ENCODE measurements at regions not wholly inside any gene's neighbourhood (a gene's known extent, or its start where the extent isn't known, plus 50 kb on each side); places are given as distances from the start of the nearest gene placed in this dataset.

GRCh38 chr11:26127336-26127735, 204.6 kb upstream of the ANO3 start:
- no peaks in the 10 kb centered on the region for H3K36me3 ChIP-seq
- H3K4me1 ChIP-seq: no peaks in the 10 kb centered on the region
- no peak for TF ChIP-seq POLR2AphosphoS5 (IDR thresholded peaks at IDR 0.05)
- DNase-seq (no peak), ATAC-seq (ENCODE audit: low FRiP score in 2 of 2) (no peak)
- no peaks in the 10 kb centered on the region for H3K9me3 ChIP-seq
- H3K4me3 ChIP-seq: no peak overlapping the region
- no peak overlapping the region for H3K27ac ChIP-seq
- no peaks in the 10 kb centered on the region for H3K27me3 ChIP-seq

- H3K9me3 ChIP-seq: no peaks in the 10 kb centered on the region
- no peak overlapping the region for H3K27ac ChIP-seq
- DNase-seq (no peak), ATAC-seq (ENCODE audit: low FRiP score in 2 of 2) (no peak)
- no peaks in the 10 kb centered on the region for H3K4me1 ChIP-seq
- TF ChIP-seq CTCF (IDR thresholded peaks at IDR 0.05) (no peak), POLR2AphosphoS5 (IDR thresholded peaks at IDR 0.05) (no peak), POLR2A (IDR thresholded peaks at IDR 0.05) (no peak), EP300 (IDR thresholded peaks at IDR 0.05) (no peak)
- no peak overlapping the region for H3K4me3 ChIP-seq
- H3K36me3 ChIP-seq: no peaks in the 10 kb centered on the region
- no peaks in the 10 kb centered on the region for H3K27me3 ChIP-seq
Measured at GRCh38 chr11:26131406-26131805, 200.5 kb upstream of the ANO3 start.

GRCh38 chr11:26134053-26134452, 197.9 kb upstream of the ANO3 start:
- no peak for DNase-seq
- 77 to 80% methylated on average over 1 of the region's 1 CpG for WGBS, 2 donors
- no peak for ATAC-seq (ENCODE audit: low FRiP score in 2 of 2)
- H3K9me3 ChIP-seq: no peaks in the 10 kb centered on the region
- TF ChIP-seq EP300 (IDR thresholded peaks at IDR 0.05): no peak
- no peak overlapping the region for H3K4me3 ChIP-seq
- H3K4me1 ChIP-seq: no peaks in the 10 kb centered on the region
- no peaks in the 10 kb centered on the region for H3K36me3 ChIP-seq
- no peak overlapping the region for H3K27ac ChIP-seq
- H3K27me3 ChIP-seq: no peaks in the 10 kb centered on the region

- Histone ChIP-seq H3K4me3 (no peak overlapping the region), H3K27ac (no peak overlapping the region), H3K36me3 (no peaks in the 10 kb centered on the region), H3K4me1 (no peaks in the 10 kb centered on the region), H3K27me3 (no peaks in the 10 kb centered on the region), H3K9me3 (no peaks in the 10 kb centered on the region)
- 65 to 66% methylated on average over 6 of the region's 6 CpGs for WGBS, 2 donors
- ATAC-seq (ENCODE audit: low FRiP score in 2 of 2) (no peak), DNase-seq (no peak)
- no peak for TF ChIP-seq POLR2A (IDR thresholded peaks at IDR 0.05)
Measured at GRCh38 chr11:26134481-26135355, 197.2 kb upstream of the ANO3 start.

- 77 to 88% methylated on average over 2 of the region's 2 CpGs for WGBS, 2 donors
Measured at GRCh38 chr11:26137651-26138050, 194.3 kb upstream of the ANO3 start.

GRCh38 chr11:26142891-26143290, 189.0 kb upstream of the ANO3 start:
- Histone ChIP-seq H3K9me3 (no peaks in the 10 kb centered on the region), H3K27me3 (no peaks in the 10 kb centered on the region), H3K36me3 (no peaks in the 10 kb centered on the region), H3K4me3 (no peak overlapping the region), H3K4me1 (no peaks in the 10 kb centered on the region), H3K27ac (no peak overlapping the region)
- ATAC-seq (ENCODE audit: low FRiP score in 2 of 2): no peak
- TF ChIP-seq POLR2AphosphoS5 (IDR thresholded peaks at IDR 0.05) (no peak), EP300 (IDR thresholded peaks at IDR 0.05) (no peak), POLR2A (IDR thresholded peaks at IDR 0.05) (no peak), CTCF (IDR thresholded peaks at IDR 0.05) (no peak)
- 70 to 90% methylated on average over 1 of the region's 1 CpG for WGBS, 2 donors
- no peak for DNase-seq

More at GRCh38 chr11:26137651-26138050, 194.3 kb upstream of the ANO3 start:
- H3K27ac ChIP-seq: no peak overlapping the region
- ATAC-seq (ENCODE audit: low FRiP score in 2 of 2) (no peak), DNase-seq (no peak)
- no peaks in the 10 kb centered on the region for H3K9me3 ChIP-seq
- H3K4me1 ChIP-seq: no peaks in the 10 kb centered on the region
- TF ChIP-seq EP300 (IDR thresholded peaks at IDR 0.05) (no peak), CTCF (IDR thresholded peaks at IDR 0.05) (no peak), POLR2AphosphoS5 (IDR thresholded peaks at IDR 0.05) (no peak), POLR2A (IDR thresholded peaks at IDR 0.05) (no peak)
- H3K27me3 ChIP-seq: no peaks in the 10 kb centered on the region
- no peaks in the 10 kb centered on the region for H3K36me3 ChIP-seq
- H3K4me3 ChIP-seq: no peak overlapping the region

Data from upper lobe of left lung (tissue), 6 donors.